SU-DHL-6 (cell line): ENCODE measurements at regions not wholly inside any gene's neighbourhood (a gene's known extent, or its start where the extent isn't known, plus 50 kb on each side); places are given as distances from the start of the nearest gene placed in this dataset.

Experiments used
- H2AFZ ChIP-seq: fragments of 200-600 bp; sonication (generic); 2 replicates; pipeline ENCODE4 v1.6.1; 2014; ENCODE audit warnings: low read depth, mild to moderate bottlenecking, moderate library complexity, mixed read lengths, antibody characterized with exemption, low read length; ENCODE audit not compliant: severe bottlenecking
- H3F3A ChIP-seq: fragments of 200-600 bp; shearing (Covaris generic); 2 replicates; pipeline ENCODE4 v1.6.0; 2016; ENCODE audit warnings: antibody characterized with exemption, mild to moderate bottlenecking; ENCODE audit not compliant: insufficient read depth
- H3K27ac ChIP-seq: fragments of 200-600 bp; sonication (generic); 2 replicates; pipeline ENCODE4 v1.5.1; 2016; ENCODE audit warnings: low read depth, mild to moderate bottlenecking, low read length, moderate library complexity, mixed read lengths
- H3K27me3 ChIP-seq: fragments of 200-600 bp; sonication (generic), shearing (Covaris generic); 2 replicates; pipeline ENCODE4 v1.6.0; 2014; ENCODE audit warnings: mild to moderate bottlenecking, low read length
- H3K36me3 ChIP-seq: fragments of 200-600 bp; sonication (generic); 2 replicates; pipeline ENCODE4 v1.6.1; 2014; ENCODE audit warnings: mild to moderate bottlenecking, low read length, mixed read lengths
- H3K4me2 ChIP-seq: fragments of 300-600, 200-600 bp; shearing (Covaris generic), sonication (generic); 2 replicates; pipeline ENCODE4 v1.6.0; 2014; ENCODE audit warnings: low read length, low read depth, mild to moderate bottlenecking; ENCODE audit not compliant: poor library complexity, severe bottlenecking
- H3K4me3 ChIP-seq: fragments of 200-600 bp; sonication (generic); 2 replicates; pipeline ENCODE4 v1.5.1; 2014; ENCODE audit warnings: antibody characterized with exemption, low read length, mild to moderate bottlenecking, mixed read lengths; ENCODE audit not compliant: insufficient read depth, poor library complexity, severe bottlenecking
- H3K79me2 ChIP-seq: fragments of 200-600 bp; sonication (generic); 2 replicates; pipeline ENCODE4 v1.6.1; 2014; ENCODE audit warnings: mild to moderate bottlenecking, low read length, moderate library complexity; ENCODE audit not compliant: insufficient read depth
- H3K9ac ChIP-seq: fragments of 200-600 bp; sonication (generic); 2 replicates; pipeline ENCODE4 v1.7.0; 2014; ENCODE audit warnings: mild to moderate bottlenecking, low read length
- H3K9me2 ChIP-seq: fragments of 200-600 bp; sonication (generic); replicated peaks from 2 replicates; pipeline ENCODE4 v1.6.1; 2014; ENCODE audit warnings: low read length; ENCODE audit not compliant: insufficient read depth
- H3K9me3 ChIP-seq: fragments of 200-600 bp; sonication (generic); 2 replicates; pipeline ENCODE4 v1.6.1; 2014; ENCODE audit warnings: low read length, mixed read lengths; ENCODE audit not compliant: insufficient read depth
- H4K20me1 ChIP-seq: fragments of 200-600 bp; sonication (generic); 2 replicates; pipeline ENCODE4 v1.6.1; 2014; ENCODE audit warnings: low read depth, mild to moderate bottlenecking, antibody characterized with exemption, low read length, moderate library complexity, mixed read lengths
- CTCF ChIP-seq: fragments of 200-600 bp; sonication (generic); IDR thresholded peaks from one replicate; pipeline ENCODE4 v1.5.1; 2017; ENCODE audit warnings: antibody characterized with exemption, mild to moderate bottlenecking, low read length, moderate library complexity; ENCODE audit not compliant: insufficient read depth, poor library complexity, severe bottlenecking
- EZH2phosphoT487 ChIP-seq: fragments of 200-600 bp; sonication (generic), shearing (Covaris generic); conservative IDR thresholded peaks from 2 replicates; pipeline ENCODE4 v1.6.1; 2018; ENCODE audit warnings: mild to moderate bottlenecking, antibody characterized with exemption, low read length, moderate library complexity, mixed read lengths

DNA sequence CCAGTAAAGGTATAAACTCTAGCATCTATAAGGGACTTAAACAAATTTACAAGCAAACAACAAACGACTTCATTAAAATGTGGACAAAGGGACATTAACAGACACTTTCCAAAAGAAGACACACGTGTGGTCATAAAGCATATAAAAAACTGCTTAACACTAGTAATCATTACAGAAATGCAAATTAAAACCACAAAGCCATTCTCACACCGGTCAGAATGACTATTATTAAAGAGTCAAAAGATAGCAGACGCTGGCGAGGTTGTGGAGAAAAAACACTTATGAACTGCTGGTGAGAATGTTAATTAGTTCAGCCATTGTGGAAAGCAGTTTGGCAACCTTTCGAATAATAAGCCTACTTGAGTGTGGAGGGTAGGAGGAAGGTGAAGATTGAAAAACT is 217.1 kb upstream of the DLGAP1 start:
- no peaks in the 10 kb centered on the region for H4K20me1 ChIP-seq
- no peak overlapping the region for H3K27ac ChIP-seq
- no peaks in the 10 kb centered on the region for H3K36me3 ChIP-seq

GRCh38 chr18:4658804-4659203 is 203.7 kb upstream of the DLGAP1 start:
- no peaks in the 10 kb centered on the region for H3K36me3 ChIP-seq
- no peaks in the 10 kb centered on the region for H3K27me3 ChIP-seq
- no peak overlapping the region for H3K9ac ChIP-seq
- no peaks in the 10 kb centered on the region for H4K20me1 ChIP-seq
- H3K79me2 ChIP-seq = no peaks in the 10 kb centered on the region
- H2AFZ ChIP-seq = no peak overlapping the region
- H3K9me3 ChIP-seq = no peaks in the 10 kb centered on the region
- H3K4me2 ChIP-seq = no peak overlapping the region
- H3K4me3 ChIP-seq = no peak overlapping the region
- H3K27ac ChIP-seq = no peak overlapping the region
- no peaks in the 10 kb centered on the region for H3F3A ChIP-seq
- TF ChIP-seq CTCF = no peak
- no peak for TF ChIP-seq EZH2phosphoT487
- H3K9me2 ChIP-seq = no peaks in the 10 kb centered on the region

More for the DNA sequence above, 217.1 kb upstream of the DLGAP1 start:
- no peaks in the 10 kb centered on the region for H3F3A ChIP-seq
- no peaks in the 10 kb centered on the region for H3K79me2 ChIP-seq
- H3K9me2 ChIP-seq = no peaks in the 10 kb centered on the region
- TF ChIP-seq EZH2phosphoT487 (no peak), CTCF (no peak)
- H3K9me3 ChIP-seq = peaks cover 11% of the 10 kb centered on the region; the same call in 1 of the 2 replicates
- no peaks in the 10 kb centered on the region for H3K27me3 ChIP-seq
- H3K4me2 ChIP-seq = no peak overlapping the region
- no peak overlapping the region for H3K4me3 ChIP-seq
- no peak overlapping the region for H3K9ac ChIP-seq
- no peak overlapping the region for H2AFZ ChIP-seq

GRCh38 chr18:4653418-4653817 is 198.3 kb upstream of the DLGAP1 start:
- Histone ChIP-seq H3K9ac (no peak overlapping the region), H3K27ac (no peak overlapping the region), H4K20me1 (no peaks in the 10 kb centered on the region), H3K9me2 (no peaks in the 10 kb centered on the region), H3K36me3 (no peaks in the 10 kb centered on the region), H3K4me2 (no peak overlapping the region), H3K27me3 (no peaks in the 10 kb centered on the region), H3F3A (no peaks in the 10 kb centered on the region), H2AFZ (no peak overlapping the region), H3K9me3 (no peaks in the 10 kb centered on the region), H3K4me3 (no peak overlapping the region), H3K79me2 (no peaks in the 10 kb centered on the region)
- TF ChIP-seq EZH2phosphoT487 = no peak
- TF ChIP-seq CTCF = no peak
